Upper lobe of right lung (tissue), 1 donor: ENCODE measurements at regions not wholly inside any gene's neighbourhood (a gene's known extent, or its start where the extent isn't known, plus 50 kb on each side); places are given as distances from the start of the nearest gene placed in this dataset.

Experiments used
- ATAC-seq: fragments of 200-7000 bp; cut with Tn5 transposase; one replicate; pipeline ENCODE4 v1.9.1; 2020; ENCODE audit warnings: mild to moderate bottlenecking, moderate library complexity
- DNase-seq: peaks from one replicate; pipeline ENCODE4 v3.0.0-alpha.2; 2020
- H3K27ac ChIP-seq: fragments of 200-600 bp; one replicate; pipeline ENCODE4 v1.8.0; 2022
- H3K27me3 ChIP-seq: fragments of 200-600 bp; one replicate; pipeline ENCODE4 v1.8.0; 2022; ENCODE audit warnings: mild to moderate bottlenecking
- H3K36me3 ChIP-seq: fragments of 200-600 bp; one replicate; pipeline ENCODE4 v1.8.0; 2022
- H3K4me1 ChIP-seq: fragments of 200-600 bp; one replicate; pipeline ENCODE4 v1.8.0; 2022
- H3K4me3 ChIP-seq: fragments of 200-600 bp; one replicate; pipeline ENCODE4 v1.8.0; 2022; ENCODE audit warnings: mild to moderate bottlenecking
- H3K9me3 ChIP-seq: fragments of 200-600 bp; one replicate; pipeline ENCODE4 v1.8.0; 2022
- intact Hi-C: fragments of 100-400 bp; cut with DNase I; formaldehyde crosslinking; loops from one replicate; pipeline ENCODE4 v1.11.0; 2022
- TF ChIP-seq, protein P1 (sequence below): fragments of 200-600 bp; IDR thresholded peaks from one replicate; pipeline ENCODE4 v1.8.0; 2022; ENCODE audit warnings: antibody characterized with exemption
- donor health status: DM: no; HTN: yes; CAD: no; lungs with severe emphysema.

DNA sequence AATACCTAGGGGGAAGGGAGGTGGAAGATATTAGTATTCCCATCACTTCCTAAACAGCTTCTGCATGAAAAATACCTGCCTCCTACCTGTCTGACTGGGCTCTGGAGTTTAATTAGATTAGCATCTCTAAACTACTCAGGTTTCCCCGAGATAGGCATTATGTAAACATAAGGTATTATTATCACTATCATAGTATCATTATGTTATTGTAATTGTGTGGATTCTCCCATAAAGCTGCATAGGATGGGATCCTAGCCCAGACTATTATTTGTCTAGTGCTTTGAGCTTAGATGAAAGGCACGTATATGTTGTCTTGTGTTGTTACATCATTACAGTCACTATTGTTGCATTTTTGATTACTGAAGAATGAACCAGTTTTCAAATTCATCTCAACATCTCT, 115.2 kb upstream of the SOX21 start:
- Histone ChIP-seq H3K36me3 (no peaks in the 10 kb centered on the region), H3K4me1 (no peaks in the 10 kb centered on the region), H3K27me3 (no peaks in the 10 kb centered on the region), H3K4me3 (no peak overlapping the region), H3K9me3 (no peaks in the 10 kb centered on the region), H3K27ac (no peak overlapping the region)
- ATAC-seq, result no peak
- intact Hi-C loops, result no loop called here
- no peak for DNase-seq
- TF ChIP-seq, protein P1, sequence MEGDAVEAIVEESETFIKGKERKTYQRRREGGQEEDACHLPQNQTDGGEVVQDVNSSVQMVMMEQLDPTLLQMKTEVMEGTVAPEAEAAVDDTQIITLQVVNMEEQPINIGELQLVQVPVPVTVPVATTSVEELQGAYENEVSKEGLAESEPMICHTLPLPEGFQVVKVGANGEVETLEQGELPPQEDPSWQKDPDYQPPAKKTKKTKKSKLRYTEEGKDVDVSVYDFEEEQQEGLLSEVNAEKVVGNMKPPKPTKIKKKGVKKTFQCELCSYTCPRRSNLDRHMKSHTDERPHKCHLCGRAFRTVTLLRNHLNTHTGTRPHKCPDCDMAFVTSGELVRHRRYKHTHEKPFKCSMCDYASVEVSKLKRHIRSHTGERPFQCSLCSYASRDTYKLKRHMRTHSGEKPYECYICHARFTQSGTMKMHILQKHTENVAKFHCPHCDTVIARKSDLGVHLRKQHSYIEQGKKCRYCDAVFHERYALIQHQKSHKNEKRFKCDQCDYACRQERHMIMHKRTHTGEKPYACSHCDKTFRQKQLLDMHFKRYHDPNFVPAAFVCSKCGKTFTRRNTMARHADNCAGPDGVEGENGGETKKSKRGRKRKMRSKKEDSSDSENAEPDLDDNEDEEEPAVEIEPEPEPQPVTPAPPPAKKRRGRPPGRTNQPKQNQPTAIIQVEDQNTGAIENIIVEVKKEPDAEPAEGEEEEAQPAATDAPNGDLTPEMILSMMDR, result no peak

DNA sequence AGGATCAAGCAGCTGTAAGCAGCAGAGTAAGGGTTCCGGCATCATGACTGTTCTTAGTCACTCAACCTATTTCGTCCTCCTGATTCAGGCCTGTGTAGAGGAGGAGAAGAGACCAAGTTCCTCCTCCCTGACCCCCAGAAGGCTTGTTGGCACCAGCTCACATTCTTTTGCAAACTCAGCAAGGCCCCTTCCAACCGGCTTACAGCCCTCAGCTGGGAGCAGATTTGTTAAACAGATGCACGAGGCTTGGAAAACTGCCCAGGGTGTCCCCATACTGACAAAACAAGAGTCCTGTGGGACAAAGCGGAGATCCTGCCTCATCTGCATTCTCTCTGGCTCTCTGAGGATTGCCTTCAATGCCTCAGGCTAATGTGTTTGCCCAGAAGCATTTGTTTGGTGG, 113.2 kb upstream of the SOX21 start:
- TF ChIP-seq, protein P1, result no peak
- Histone ChIP-seq H3K27me3 (no peaks in the 10 kb centered on the region), H3K9me3 (no peaks in the 10 kb centered on the region), H3K4me1 (no peaks in the 10 kb centered on the region), H3K27ac (no peak overlapping the region), H3K4me3 (no peak overlapping the region), H3K36me3 (no peaks in the 10 kb centered on the region)
- no peak for ATAC-seq
- DNase-seq, result no peak
- intact Hi-C loops, result no loop called here

DNA sequence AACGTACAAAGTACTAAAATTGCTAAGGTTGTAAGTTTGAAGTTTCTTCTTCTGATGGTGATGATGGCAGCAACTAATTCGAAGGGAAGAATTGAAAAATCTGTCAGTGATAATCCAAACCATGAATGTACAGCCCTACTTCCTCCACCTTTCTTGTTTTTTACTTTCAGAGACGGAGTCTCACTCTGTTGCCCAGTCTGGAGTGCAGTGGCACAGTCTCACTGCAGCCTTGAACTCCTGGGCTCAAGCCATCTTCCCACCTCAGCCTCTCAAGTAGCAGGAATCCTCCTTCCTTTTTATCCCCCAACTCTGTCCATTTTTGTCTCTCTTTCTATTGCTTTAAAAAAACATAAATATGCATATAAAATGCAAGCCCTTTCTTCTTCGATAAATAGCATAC, 112.3 kb upstream of the SOX21 start:
- Histone ChIP-seq H3K4me1 (no peaks in the 10 kb centered on the region), H3K9me3 (no peaks in the 10 kb centered on the region), H3K4me3 (no peak overlapping the region), H3K27ac (no peak overlapping the region), H3K36me3 (no peaks in the 10 kb centered on the region), H3K27me3 (no peaks in the 10 kb centered on the region)
- intact Hi-C loops, result no loop called here
- DNase-seq, result no peak
- no peak for ATAC-seq
- TF ChIP-seq, protein P1, result no peak

DNA sequence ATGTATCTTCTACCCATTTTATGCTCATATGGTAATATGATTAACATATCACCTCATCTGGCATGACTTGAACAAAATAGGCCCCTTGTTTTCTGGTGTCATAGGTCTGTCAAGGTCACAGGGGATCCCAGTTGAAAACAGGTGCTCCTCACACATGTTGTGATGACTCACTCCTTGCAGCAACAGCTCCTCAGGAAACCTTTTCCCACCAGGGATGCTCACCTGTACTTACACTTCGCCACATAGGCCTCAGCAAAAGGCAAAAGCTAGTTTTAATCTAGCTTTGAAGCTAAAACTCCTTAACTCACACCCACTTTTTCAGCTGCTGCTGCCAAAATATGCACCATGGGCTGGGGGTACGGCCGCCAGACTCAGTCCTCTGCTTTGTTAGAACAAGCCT, 110.0 kb upstream of the SOX21 start:
- no peak overlapping the region for H3K27ac ChIP-seq
- no peak for ATAC-seq
- H3K4me1 ChIP-seq, result no peaks in the 10 kb centered on the region
- TF ChIP-seq, protein P1, result no peak
- H3K36me3 ChIP-seq, result no peaks in the 10 kb centered on the region
- no peak overlapping the region for H3K4me3 ChIP-seq
- no peaks in the 10 kb centered on the region for H3K27me3 ChIP-seq
- H3K9me3 ChIP-seq, result no peaks in the 10 kb centered on the region
- no peak for DNase-seq
- intact Hi-C loops, result no loop called here

DNA sequence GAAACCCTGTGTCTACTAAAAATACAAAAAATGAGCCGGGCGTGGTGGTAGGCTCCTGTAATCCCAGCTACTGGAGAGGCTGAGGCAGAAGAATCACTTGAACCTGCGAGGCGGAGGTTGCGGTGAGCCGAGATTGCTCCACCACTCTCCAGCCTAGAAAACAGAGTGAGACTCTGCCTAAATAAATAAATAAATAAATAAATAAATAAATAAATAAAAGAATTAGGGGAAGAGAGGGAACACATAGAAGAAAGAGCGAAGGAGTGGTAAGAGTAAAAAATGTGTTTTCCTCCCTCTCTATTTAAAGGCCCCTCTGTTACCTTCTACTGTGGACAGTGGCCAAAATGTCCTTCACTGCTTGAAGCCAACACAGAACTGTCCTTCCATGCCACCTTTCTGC, 103.9 kb upstream of the SOX21 start:
- intact Hi-C loops, result no loop called here
- Histone ChIP-seq H3K9me3 (no peaks in the 10 kb centered on the region), H3K36me3 (no peaks in the 10 kb centered on the region), H3K27ac (no peak overlapping the region), H3K27me3 (no peaks in the 10 kb centered on the region), H3K4me1 (peaks cover 5% of the 10 kb centered on the region), H3K4me3 (no peak overlapping the region)
- TF ChIP-seq, protein P1, result no peak
- no peak for DNase-seq
- no peak for ATAC-seq

DNA sequence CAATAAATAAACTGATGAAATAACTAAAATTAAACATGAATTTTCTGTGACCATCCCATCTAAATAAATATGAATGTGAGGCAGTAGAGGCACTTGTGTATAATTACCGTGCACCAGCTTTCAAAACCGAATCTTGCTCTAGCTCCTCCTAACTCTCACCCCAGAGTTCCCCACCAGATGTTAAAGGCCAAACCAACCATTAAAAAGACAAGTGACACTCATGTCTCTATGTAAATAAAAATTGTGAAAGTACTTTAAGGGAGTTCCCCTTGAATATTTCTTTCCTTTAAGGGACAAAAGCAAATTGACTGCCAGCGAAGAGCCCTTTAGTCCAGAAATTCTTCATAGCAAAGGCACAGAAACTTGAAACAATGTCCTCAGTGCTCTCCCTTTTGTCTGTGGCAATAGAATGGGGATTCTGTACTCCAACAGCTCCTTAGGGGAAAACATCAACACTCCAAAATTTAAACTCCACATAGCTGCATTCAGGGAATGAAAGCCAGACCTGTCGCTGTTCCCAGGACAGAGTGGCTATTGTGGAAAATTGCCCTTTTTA, 101.7 kb upstream of the SOX21 start:
- no peaks in the 10 kb centered on the region for H3K36me3 ChIP-seq
- TF ChIP-seq, protein P1, result no peak
- no peak for ATAC-seq
- H3K27ac ChIP-seq, result no peak overlapping the region
- no peak for DNase-seq
- H3K4me1 ChIP-seq, result peaks cover 5% of the 10 kb centered on the region
- H3K4me3 ChIP-seq, result no peak overlapping the region
- H3K27me3 ChIP-seq, result no peaks in the 10 kb centered on the region
- H3K9me3 ChIP-seq, result no peaks in the 10 kb centered on the region
- intact Hi-C loops, result no loop called here
